ENCODE measurements at regions not wholly inside any gene's neighbourhood (a gene's known extent, or its start where the extent isn't known, plus 50 kb on each side); places are given as distances from the start of the nearest gene placed in this dataset.

GRCh38 chr10:52609071-52609470 is 163.5 kb downstream of the MBL2 start:
- Histone ChIP-seq H3F3A (ENCODE audit: control insufficient read depth, insufficient read depth) (no peaks in the 10 kb centered on the region), H3K4me2 (ENCODE audit: low read length) (no peak overlapping the region), H3K4me3 (ENCODE audit: low read length) (no peak overlapping the region), H3K27me3 (ENCODE audit: control insufficient read depth, low read length) (0 out of 2 replicates have a peak, but pooled peaks cover 2% of the 10 kb centered on the region), H3K27ac (ENCODE audit: low read depth, low read length) (no peak overlapping the region), H3K4me1 (ENCODE audit: control insufficient read depth, low read length) (no peaks in the 10 kb centered on the region), H3K79me2 (ENCODE audit: control insufficient read depth, low read length) (no peaks in the 10 kb centered on the region), H3K9me3 (ENCODE audit: control insufficient read depth, insufficient read depth, low read length) (no peaks in the 10 kb centered on the region), H3K9me2 (replicated peaks; ENCODE audit: control insufficient read depth, low read length) (no peaks in the 10 kb centered on the region), H3K36me3 (ENCODE audit: control insufficient read depth, low read length) (no peaks in the 10 kb centered on the region), H4K20me1 (ENCODE audit: control insufficient read depth, insufficient read depth, low read depth, low read length) (no peaks in the 10 kb centered on the region)
- no peak for TF ChIP-seq CTCF (IDR thresholded peaks at IDR 0.05; ENCODE audit: low read depth, low read length, poor library complexity, severe bottlenecking)
- TF ChIP-seq EZH2phosphoT487 (IDR thresholded peaks at IDR 0.05; ENCODE audit: borderline replicate concordance, low read length): no peak

- no peak overlapping the region for H3K27ac ChIP-seq (ENCODE audit: low read depth, low read length)
- no peaks in the 10 kb centered on the region for H3K4me1 ChIP-seq (ENCODE audit: control insufficient read depth, low read length)
These were observed 162.9 kb downstream of the MBL2 start for GRCh38 chr10:52609626-52610240.

GRCh38 chr10:52615331-52615730 is 157.3 kb downstream of the MBL2 start:
- Histone ChIP-seq H3K9me3 (ENCODE audit: control insufficient read depth, insufficient read depth, low read length) (no peaks in the 10 kb centered on the region), H3K27ac (ENCODE audit: low read depth, low read length) (no peak overlapping the region), H3K9me2 (replicated peaks; ENCODE audit: control insufficient read depth, low read length) (no peaks in the 10 kb centered on the region), H3K4me1 (ENCODE audit: control insufficient read depth, low read length) (no peaks in the 10 kb centered on the region), H3F3A (ENCODE audit: control insufficient read depth, insufficient read depth) (no peaks in the 10 kb centered on the region), H3K27me3 (ENCODE audit: control insufficient read depth, low read length) (0 out of 2 replicates have a peak, but pooled peaks cover 2% of the 10 kb centered on the region), H3K79me2 (ENCODE audit: control insufficient read depth, low read length) (no peaks in the 10 kb centered on the region), H3K4me3 (ENCODE audit: low read length) (no peak overlapping the region), H3K36me3 (ENCODE audit: control insufficient read depth, low read length) (no peaks in the 10 kb centered on the region), H4K20me1 (ENCODE audit: control insufficient read depth, insufficient read depth, low read depth, low read length) (no peaks in the 10 kb centered on the region), H3K4me2 (ENCODE audit: low read length) (no peak overlapping the region)
- no peak for TF ChIP-seq EZH2phosphoT487 (IDR thresholded peaks at IDR 0.05; ENCODE audit: borderline replicate concordance, low read length)
- no peak for TF ChIP-seq CTCF (IDR thresholded peaks at IDR 0.05; ENCODE audit: low read depth, low read length, poor library complexity, severe bottlenecking)

More at GRCh38 chr10:52609626-52610240, 162.9 kb downstream of the MBL2 start:
- TF ChIP-seq CTCF (IDR thresholded peaks at IDR 0.05; ENCODE audit: low read depth, low read length, poor library complexity, severe bottlenecking): no peak
- no peak for TF ChIP-seq EZH2phosphoT487 (IDR thresholded peaks at IDR 0.05; ENCODE audit: borderline replicate concordance, low read length)
- no peaks in the 10 kb centered on the region for H4K20me1 ChIP-seq (ENCODE audit: control insufficient read depth, insufficient read depth, low read depth, low read length)
- H3K4me2 ChIP-seq (ENCODE audit: low read length): no peak overlapping the region
- no peaks in the 10 kb centered on the region for H3K9me3 ChIP-seq (ENCODE audit: control insufficient read depth, insufficient read depth, low read length)
- H3K9me2 ChIP-seq (replicated peaks; ENCODE audit: control insufficient read depth, low read length): no peaks in the 10 kb centered on the region
- H3K79me2 ChIP-seq (ENCODE audit: control insufficient read depth, low read length): no peaks in the 10 kb centered on the region
- H3K36me3 ChIP-seq (ENCODE audit: control insufficient read depth, low read length): no peaks in the 10 kb centered on the region
- H3K27me3 ChIP-seq (ENCODE audit: control insufficient read depth, low read length): 0 out of 2 replicates have a peak, but pooled peaks cover 2% of the 10 kb centered on the region
- H3F3A ChIP-seq (ENCODE audit: control insufficient read depth, insufficient read depth): no peaks in the 10 kb centered on the region
- H3K4me3 ChIP-seq (ENCODE audit: low read length): no peak overlapping the region

All from DOHH2 (cell line).